GM12891 (cell line): ENCODE measurements at regions not wholly inside any gene's neighbourhood (a gene's known extent, or its start where the extent isn't known, plus 50 kb on each side); places are given as distances from the start of the nearest gene placed in this dataset.

ENCODE experiments used
- DNase-seq: peaks from one replicate; pipeline ENCODE4 v3.0.0; 2011; ENCODE audit warnings: low spot score; ENCODE audit not compliant: insufficient read length
- FAIRE-seq: peaks from 2 replicates; lab custom pipeline; 2011; peaks lifted over from hg19 to GRCh38; lab: Jason Lieb, UNC
- PAX5 ChIP-seq: IDR thresholded peaks from 2 replicates; pipeline ENCODE4 v1.6.1; 2011; ENCODE audit warnings: low read length, moderate library complexity, mild to moderate bottlenecking; ENCODE audit not compliant: insufficient read depth, severe bottlenecking
- POLR2A ChIP-seq: IDR thresholded peaks from 2 replicates; pipeline ENCODE4 v1.6.1; 2011; ENCODE audit warnings: low read depth, low read length, control low read depth
- POLR2AphosphoS5 ChIP-seq: IDR thresholded peaks from 2 replicates; pipeline ENCODE4 v1.6.1; 2011; ENCODE audit warnings: low read depth, low read length, control low read depth
- POU2F2 ChIP-seq: IDR thresholded peaks from 2 replicates; pipeline ENCODE4 v1.6.1; 2011; ENCODE audit warnings: low read depth, mild to moderate bottlenecking, control low read depth, low read length, moderate library complexity
- SPI1 ChIP-seq: IDR thresholded peaks from 2 replicates; pipeline ENCODE4 v1.6.1; 2011; ENCODE audit warnings: low read depth, low read length, control low read depth
- TAF1 ChIP-seq: IDR thresholded peaks from 2 replicates; pipeline ENCODE4 v1.6.1; 2011; ENCODE audit warnings: low read depth, low read length, control low read depth

- TF ChIP-seq POLR2AphosphoS5, result no peak
- no peak for TF ChIP-seq PAX5
- TF ChIP-seq POLR2A, result no peak
- no peak for TF ChIP-seq SPI1
- no peak for TF ChIP-seq TAF1
- TF ChIP-seq POU2F2, result no peak
- DNase-seq (no peak), FAIRE-seq (no peak)
Observed at GRCh38 chr12:33786532-33786931, 235.8 kb upstream of the ALG10 start.

- TF ChIP-seq POLR2A (no peak), SPI1 (no peak), POU2F2 (no peak), TAF1 (no peak), POLR2AphosphoS5 (no peak), PAX5 (no peak)
- FAIRE-seq, result no peak
Observed at GRCh38 chr12:33794954-33795353, 227.3 kb upstream of the ALG10 start.

GRCh38 chr12:33795536-33795935 lies 226.8 kb upstream of the ALG10 start:
- FAIRE-seq, result no peak
- no peak for DNase-seq
- no peak for TF ChIP-seq SPI1
- no peak for TF ChIP-seq PAX5
- no peak for TF ChIP-seq POLR2AphosphoS5
- no peak for TF ChIP-seq POU2F2

More at GRCh38 chr12:33794954-33795353, 227.3 kb upstream of the ALG10 start:
- DNase-seq, result no peak

GRCh38 chr12:33813536-33813935 lies 208.8 kb upstream of the ALG10 start:
- FAIRE-seq, result no peak
- DNase-seq, result no peak
- TF ChIP-seq PAX5, result no peak
- TF ChIP-seq POU2F2, result no peak

- no peak for FAIRE-seq
- no peak for DNase-seq
- no peak for TF ChIP-seq SPI1
- no peak for TF ChIP-seq POLR2AphosphoS5
- TF ChIP-seq PAX5, result no peak
- no peak for TF ChIP-seq POLR2A
- TF ChIP-seq TAF1, result no peak
- TF ChIP-seq POU2F2, result no peak
Observed at GRCh38 chr12:33817713-33818112, 204.6 kb upstream of the ALG10 start.

- no peak for TF ChIP-seq SPI1
- TF ChIP-seq POU2F2, result no peak
- TF ChIP-seq PAX5, result no peak
- no peak for TF ChIP-seq POLR2A
- no peak for TF ChIP-seq TAF1
- no peak for TF ChIP-seq POLR2AphosphoS5
- DNase-seq (no peak), FAIRE-seq (no peak)
Observed at GRCh38 chr12:33818313-33818712, 204.0 kb upstream of the ALG10 start.

GRCh38 chr12:33825442-33825841 lies 196.9 kb upstream of the ALG10 start:
- no peak for FAIRE-seq
- TF ChIP-seq PAX5 (no peak), POU2F2 (no peak), POLR2AphosphoS5 (no peak), TAF1 (no peak), SPI1 (no peak), POLR2A (no peak)

GRCh38 chr12:33825986-33826602 lies 196.2 kb upstream of the ALG10 start:
- no peak for DNase-seq
- TF ChIP-seq SPI1 (no peak), TAF1 (no peak), POLR2AphosphoS5 (no peak)
- FAIRE-seq, result no peak

More at GRCh38 chr12:33825442-33825841, 196.9 kb upstream of the ALG10 start:
- DNase-seq, result no peak

- no peak for DNase-seq
- no peak for FAIRE-seq
- TF ChIP-seq POU2F2, result no peak
- TF ChIP-seq TAF1, result no peak
- TF ChIP-seq PAX5, result no peak
- no peak for TF ChIP-seq POLR2AphosphoS5
- TF ChIP-seq SPI1, result no peak
- no peak for TF ChIP-seq POLR2A
Observed at GRCh38 chr12:33828326-33828725, 194.0 kb upstream of the ALG10 start.

GRCh38 chr12:33830070-33830469 lies 192.2 kb upstream of the ALG10 start:
- no peak for FAIRE-seq
- DNase-seq, result no peak
- TF ChIP-seq SPI1 (no peak), PAX5 (no peak), TAF1 (no peak), POU2F2 (no peak)

GRCh38 chr12:33832900-33833299 lies 189.4 kb upstream of the ALG10 start:
- TF ChIP-seq SPI1, result no peak
- TF ChIP-seq POU2F2, result no peak
- TF ChIP-seq POLR2A, result no peak
- no peak for TF ChIP-seq POLR2AphosphoS5
- no peak for TF ChIP-seq PAX5
- no peak for TF ChIP-seq TAF1
- DNase-seq, result no peak
- no peak for FAIRE-seq
